ENCODE measurements at regions not wholly inside any gene's neighbourhood (a gene's known extent, or its start where the extent isn't known, plus 50 kb on each side); places are given as distances from the start of the nearest gene placed in this dataset.

GRCh38 chr5:5687113-5687512 lies 264.6 kb downstream of the ICE1 start:
- DNase-seq (ENCODE audit: low spot score), result no peak

- no peak for DNase-seq (ENCODE audit: low spot score)
These were observed 263.9 kb downstream of the ICE1 start for GRCh38 chr5:5686356-5686755.

DNA sequence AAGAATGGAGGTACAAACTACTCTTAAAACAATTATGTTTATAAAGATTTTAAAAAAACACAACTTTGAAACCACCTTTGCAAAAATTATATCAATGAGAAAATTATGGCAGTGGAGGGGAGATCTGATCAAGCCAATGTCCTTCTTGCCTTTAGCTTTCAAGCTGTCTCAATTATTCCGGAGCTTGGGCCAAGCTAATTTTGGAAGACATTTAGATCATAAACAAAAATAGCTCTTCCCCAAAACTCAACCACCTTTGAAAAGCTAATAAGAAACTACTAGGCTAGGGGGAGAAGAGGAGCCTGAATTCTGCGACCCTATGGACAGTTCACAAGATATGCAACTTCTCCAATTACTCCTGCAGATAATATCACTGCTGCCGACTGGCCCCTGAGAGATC lies 263.3 kb downstream of the ICE1 start:
- no peak for DNase-seq (ENCODE audit: low spot score)

DNA sequence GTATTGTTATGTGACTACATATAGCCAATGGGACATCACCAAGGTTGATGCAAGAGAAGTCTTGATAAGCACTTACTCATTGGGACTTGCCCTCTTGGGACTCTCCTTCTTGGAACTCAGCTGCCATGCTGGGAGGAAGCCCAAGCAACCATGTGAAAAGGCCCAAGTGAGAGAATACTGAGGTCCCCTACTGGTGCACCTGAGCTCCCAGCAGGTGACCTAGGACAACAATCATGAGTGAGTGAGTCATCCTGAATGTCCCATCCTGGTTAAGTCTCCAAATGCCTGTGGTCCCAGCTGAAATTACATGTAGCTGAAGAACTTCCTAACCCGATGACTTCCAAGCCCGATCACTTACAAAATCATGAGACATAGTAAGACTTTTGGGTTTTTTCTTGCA lies 260.7 kb downstream of the ICE1 start:
- DNase-seq (ENCODE audit: low spot score), result no peak

DNA sequence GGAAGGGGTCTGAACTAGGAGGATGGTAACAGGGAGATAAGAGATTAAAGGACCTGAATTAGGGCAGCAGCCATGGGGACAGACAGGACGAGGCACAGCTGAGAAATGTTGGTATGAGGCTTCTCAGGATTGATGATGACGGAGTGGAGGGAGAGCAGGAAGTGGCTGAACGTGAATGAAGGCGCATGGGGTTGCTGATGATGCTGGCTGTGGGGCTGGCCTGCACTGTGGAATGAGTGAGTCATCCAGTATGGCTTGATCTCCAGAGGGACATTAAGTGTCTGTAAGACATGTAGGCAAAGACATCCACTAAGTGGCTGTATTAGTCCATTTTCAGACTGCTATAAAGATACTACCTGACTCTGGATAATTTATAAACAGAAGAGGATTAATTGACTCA lies 256.4 kb downstream of the ICE1 start:
- peak; percentile 4 for DNase-seq (ENCODE audit: low spot score)

- no peak for DNase-seq (ENCODE audit: low spot score)
These were observed 255.3 kb downstream of the ICE1 start for GRCh38 chr5:5677738-5678137.

DNA sequence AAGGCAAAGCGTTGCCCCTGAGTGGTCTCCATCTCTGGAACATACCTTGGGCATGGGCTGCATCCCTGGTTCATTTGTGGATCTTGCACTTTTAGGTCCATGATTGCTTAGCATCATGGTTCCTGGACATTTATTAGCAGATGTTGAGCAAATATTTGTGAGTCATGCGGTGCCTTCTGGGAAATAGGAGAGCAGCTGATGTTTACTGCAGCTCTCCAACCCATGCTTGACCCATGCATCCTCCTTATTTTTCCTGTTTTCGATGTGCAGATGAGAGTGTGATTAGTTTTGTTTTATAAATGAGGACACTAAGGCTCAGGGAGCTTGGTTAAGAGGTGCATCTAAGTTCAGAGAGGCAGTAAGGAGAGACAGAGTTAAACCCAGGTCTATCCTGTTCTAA lies 253.7 kb downstream of the ICE1 start:
- no peak for DNase-seq (ENCODE audit: low spot score)

DNA sequence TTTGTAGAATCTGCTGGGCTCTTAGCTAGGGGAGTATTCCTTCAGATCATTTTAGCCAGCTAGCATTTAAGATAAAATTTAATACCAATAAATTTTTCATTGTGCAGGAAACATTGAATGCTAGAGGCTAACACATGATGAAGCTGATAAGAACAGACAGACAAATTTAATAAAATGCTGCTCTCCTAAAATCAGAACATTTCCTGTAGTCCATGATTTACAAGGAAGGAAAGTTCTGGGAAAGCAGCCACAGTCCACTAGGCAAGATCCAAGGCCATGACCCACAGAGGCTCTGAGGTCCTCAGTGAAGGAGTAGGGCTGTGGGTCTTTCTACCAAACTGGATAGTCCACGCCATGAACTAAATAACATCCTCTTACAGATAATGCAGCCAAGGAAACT lies 253.0 kb downstream of the ICE1 start:
- no peak for DNase-seq (ENCODE audit: low spot score)

- no peak for DNase-seq (ENCODE audit: low spot score)
These were observed 249.3 kb downstream of the ICE1 start for GRCh38 chr5:5671823-5672222.

- peak; percentile 81 for DNase-seq (ENCODE audit: low spot score)
These were observed 244.7 kb downstream of the ICE1 start for GRCh38 chr5:5667136-5667554.

DNA sequence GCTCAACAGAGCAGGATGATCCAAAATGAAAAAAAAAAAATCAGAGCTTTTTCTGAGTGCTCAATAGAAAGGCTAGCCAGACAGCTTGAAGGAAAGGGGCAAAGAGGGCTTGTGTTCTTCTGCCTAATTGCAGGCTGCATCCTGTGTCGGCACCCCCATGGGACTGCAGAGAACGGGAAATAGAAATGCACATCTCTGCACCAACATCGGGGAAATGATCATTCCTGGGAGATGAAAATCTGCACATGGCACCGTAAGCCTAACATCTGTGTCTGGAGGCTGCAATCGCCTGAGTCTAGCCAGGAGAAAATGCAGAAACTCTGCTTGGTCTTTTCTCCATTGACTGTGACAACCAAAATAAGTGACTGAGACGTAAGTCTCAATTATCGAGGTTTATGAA lies 243.9 kb downstream of the ICE1 start:
- peak; percentile 10 for DNase-seq (ENCODE audit: low spot score)

GRCh38 chr5:5666076-5666365 lies 243.5 kb downstream of the ICE1 start:
- DNase-seq (ENCODE audit: low spot score), result no peak

DNA sequence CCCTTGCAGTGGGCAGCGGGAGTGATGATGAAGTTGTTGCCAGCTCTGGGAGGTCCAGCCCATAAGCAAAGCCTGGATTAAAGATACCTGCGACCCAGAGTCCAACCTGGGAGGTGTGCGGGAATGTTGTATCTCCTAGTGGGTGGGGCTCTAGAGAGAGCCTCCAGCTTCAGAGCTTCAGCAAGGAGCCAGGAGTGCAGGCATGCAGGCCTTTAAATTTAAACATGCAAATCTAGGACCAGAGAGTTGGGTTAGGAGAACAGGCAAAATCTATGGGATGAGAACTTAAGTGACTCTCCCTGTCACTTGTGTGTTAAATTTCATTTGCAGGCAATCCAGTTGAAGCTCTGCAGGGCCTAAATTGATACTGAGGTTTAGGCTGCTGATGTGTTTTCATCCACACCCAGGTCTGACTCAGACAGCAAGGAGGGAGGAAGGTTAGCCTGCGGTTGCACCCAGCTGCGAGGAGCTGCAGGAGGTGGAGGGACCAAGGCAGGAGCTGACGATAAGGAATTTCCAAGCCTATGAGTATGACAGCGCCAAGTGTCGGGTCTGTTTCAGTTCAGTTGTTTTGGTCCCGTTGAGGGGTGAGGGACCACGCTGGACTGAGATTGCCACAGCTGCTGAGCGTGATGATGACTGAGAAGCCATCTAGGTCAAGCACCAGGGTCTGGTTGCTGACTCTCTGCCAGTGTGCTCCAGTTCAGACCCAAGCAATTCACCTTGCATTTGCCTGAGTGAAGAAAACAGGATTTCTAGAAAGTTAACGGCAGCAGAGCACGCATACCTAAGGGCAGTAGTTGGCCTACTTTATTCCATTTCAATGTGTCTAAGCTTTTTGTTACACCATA lies 243.0 kb downstream of the ICE1 start:
- DNase-seq (ENCODE audit: low spot score), result peak; percentile 81

DNA sequence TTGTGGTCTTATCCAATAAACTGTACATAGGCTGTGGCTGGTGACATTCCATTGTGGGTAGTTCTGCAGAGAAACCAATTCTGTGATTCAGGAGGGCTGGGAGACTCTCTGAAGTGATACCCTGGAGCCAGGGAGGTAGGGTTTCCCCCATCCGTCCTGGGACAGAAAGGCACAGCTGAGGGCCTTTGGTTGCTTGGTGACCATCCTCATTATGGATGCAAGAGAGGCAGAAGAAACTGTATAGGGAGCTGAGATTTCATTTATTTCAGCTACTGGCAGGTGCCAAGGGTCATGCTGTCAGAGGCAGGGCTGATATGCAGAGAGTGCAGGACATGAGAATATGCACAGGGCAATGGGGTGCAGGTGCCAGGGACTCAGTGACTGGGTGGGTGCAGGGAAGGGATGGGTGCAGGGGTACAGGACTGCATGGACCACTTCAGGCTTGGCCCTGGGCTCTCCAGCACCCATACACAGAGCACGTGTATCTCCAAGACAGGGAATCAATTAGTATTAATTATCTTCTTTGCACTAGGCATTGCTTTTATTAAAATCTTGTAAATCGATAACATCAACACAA lies 236.5 kb downstream of the ICE1 start:
- no peak for DNase-seq (ENCODE audit: low spot score)

- DNase-seq (ENCODE audit: low spot score), result peak; percentile 95
These were observed 235.7 kb downstream of the ICE1 start for GRCh38 chr5:5658226-5658625.

GRCh38 chr5:5652181-5652580 lies 229.7 kb downstream of the ICE1 start:
- DNase-seq (ENCODE audit: low spot score), result no peak

- no peak for DNase-seq (ENCODE audit: low spot score)
These were observed 228.5 kb downstream of the ICE1 start for GRCh38 chr5:5650949-5651348.

- no peak for DNase-seq (ENCODE audit: low spot score)
These were observed 227.8 kb downstream of the ICE1 start for GRCh38 chr5:5650242-5650641.

DNA sequence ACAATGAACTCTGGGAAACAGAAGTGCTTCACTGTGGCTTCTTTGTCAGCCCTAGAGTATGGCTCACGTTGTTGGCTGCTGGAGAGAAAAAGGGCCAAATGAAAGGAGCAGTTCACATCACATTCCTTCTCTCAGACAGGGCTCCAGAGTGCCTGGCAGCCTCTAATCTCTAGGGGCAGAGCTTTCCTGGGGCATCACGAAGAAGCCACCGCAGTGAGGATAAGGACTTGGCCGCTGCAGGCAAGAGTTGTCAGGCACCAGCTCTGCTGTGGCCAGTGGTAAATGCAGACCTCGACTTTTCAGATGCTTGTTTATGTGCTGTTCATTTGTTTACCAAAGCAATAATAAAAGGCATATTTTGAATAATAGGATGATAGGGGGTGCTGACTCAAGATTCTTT lies 227.2 kb downstream of the ICE1 start:
- no peak for DNase-seq (ENCODE audit: low spot score)

DNA sequence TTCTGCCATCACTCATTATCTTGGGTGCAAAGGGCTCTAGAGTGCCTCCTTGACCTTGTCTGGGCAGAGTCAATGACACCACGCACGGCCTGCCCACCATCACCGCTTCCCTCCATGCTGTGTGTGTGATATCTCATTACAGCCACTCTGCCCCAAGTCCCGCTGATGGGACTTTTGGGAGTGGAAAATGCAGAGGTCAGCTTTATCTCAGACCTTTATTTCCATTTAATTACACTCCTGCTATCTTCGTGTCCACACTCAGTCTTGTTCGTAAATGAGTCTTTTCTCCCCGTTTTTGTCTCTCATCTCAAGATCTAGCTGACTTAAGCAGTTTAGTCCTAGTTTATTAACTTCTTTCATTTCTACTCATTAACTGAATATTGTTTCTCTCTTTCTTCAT lies 226.2 kb downstream of the ICE1 start:
- no peak for DNase-seq (ENCODE audit: low spot score)

- DNase-seq (ENCODE audit: low spot score), result no peak
These were observed 223.4 kb downstream of the ICE1 start for GRCh38 chr5:5645891-5646290.

DNA sequence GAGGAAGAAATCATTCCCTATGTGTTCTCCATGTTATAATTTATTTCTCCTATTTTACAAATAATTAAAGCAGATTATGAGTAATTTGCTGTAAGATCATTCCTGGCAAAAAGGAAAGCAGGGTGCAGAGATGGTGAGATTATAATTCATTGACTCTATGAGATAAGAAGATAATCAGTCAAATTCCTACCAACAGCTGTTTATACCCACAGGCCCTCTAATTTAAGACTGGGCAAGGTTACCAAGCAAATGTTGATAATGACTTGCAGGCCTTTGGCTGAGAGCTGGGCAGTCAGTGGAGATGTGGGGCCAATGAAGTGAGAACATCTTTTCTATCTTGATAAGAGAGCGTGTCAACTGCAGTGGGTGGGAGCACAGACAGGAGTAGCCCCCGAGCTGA lies 222.7 kb downstream of the ICE1 start:
- DNase-seq (ENCODE audit: low spot score), result no peak

DNA sequence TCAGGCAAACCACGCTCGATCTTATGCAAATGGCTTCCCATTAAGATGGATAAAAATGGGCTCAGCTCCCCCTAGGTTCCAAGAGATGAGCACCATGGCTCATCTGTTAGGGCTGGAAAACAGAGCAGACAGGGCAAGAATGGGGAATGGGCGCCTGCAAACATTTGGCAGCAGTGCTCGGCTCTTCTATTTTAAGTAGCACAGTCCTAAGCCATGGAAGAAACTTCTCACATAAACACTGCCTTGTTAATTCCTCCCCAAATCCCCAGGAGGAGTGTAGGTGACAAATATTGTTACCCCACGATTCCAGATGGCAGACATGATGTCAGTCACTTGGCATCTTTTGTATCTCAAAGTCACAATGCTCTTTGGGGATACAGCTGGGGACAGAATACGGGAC lies 221.8 kb downstream of the ICE1 start:
- no peak for DNase-seq (ENCODE audit: low spot score)

GRCh38 chr5:5643481-5643880 lies 221.0 kb downstream of the ICE1 start:
- DNase-seq (ENCODE audit: low spot score), result no peak
